ENCODE measurements at regions not wholly inside any gene's neighbourhood (a gene's known extent, or its start where the extent isn't known, plus 50 kb on each side); places are given as distances from the start of the nearest gene placed in this dataset.
A peak's percentile ranks its signal among the peaks of the same experiment; 100 is the strongest.

- no peak for DNase-seq
These were observed 145.9 kb downstream of the CDC5L start for GRCh38 chr6:44533421-44533820.

- no peak for DNase-seq
These were observed 146.8 kb downstream of the CDC5L start for GRCh38 chr6:44534291-44534690.

GRCh38 chr6:44535446-44535845 lies 147.9 kb downstream of the CDC5L start:
- no peak for DNase-seq

GRCh38 chr6:44535967-44536366 lies 148.5 kb downstream of the CDC5L start:
- no peak for DNase-seq

GRCh38 chr6:44537306-44538049 lies 150.0 kb downstream of the CDC5L start:
- DNase-seq = no peak

GRCh38 chr6:44538131-44538806 lies 150.8 kb downstream of the CDC5L start:
- no peak for DNase-seq

- DNase-seq = no peak
These were observed 151.3 kb downstream of the CDC5L start for GRCh38 chr6:44538807-44539201.

GRCh38 chr6:44539701-44540355 lies 152.3 kb downstream of the CDC5L start:
- DNase-seq = no peak

GRCh38 chr6:44540881-44541280 lies 153.4 kb downstream of the CDC5L start:
- no peak for DNase-seq

- no peak for DNase-seq
These were observed 155.1 kb downstream of the CDC5L start for GRCh38 chr6:44542401-44543116.

- DNase-seq = no peak
These were observed 156.2 kb downstream of the CDC5L start for GRCh38 chr6:44543664-44544063.

GRCh38 chr6:44545224-44545623 lies 157.7 kb downstream of the CDC5L start:
- DNase-seq = no peak

GRCh38 chr6:44548319-44548718 lies 160.8 kb downstream of the CDC5L start:
- DNase-seq = no peak

- no peak for DNase-seq
These were observed 162.0 kb downstream of the CDC5L start for GRCh38 chr6:44549516-44549915.

- no peak for DNase-seq
These were observed 166.7 kb downstream of the CDC5L start for GRCh38 chr6:44554194-44554593.

- DNase-seq = no peak
These were observed 167.4 kb downstream of the CDC5L start for GRCh38 chr6:44554861-44555260.

- DNase-seq = peak; percentile 46
These were observed 168.5 kb downstream of the CDC5L start for GRCh38 chr6:44556046-44556445.

- DNase-seq = no peak
These were observed 170.7 kb downstream of the CDC5L start for GRCh38 chr6:44558024-44558831.

- DNase-seq = no peak
These were observed 171.3 kb downstream of the CDC5L start for GRCh38 chr6:44558832-44559251.

- no peak for DNase-seq
These were observed 172.2 kb downstream of the CDC5L start for GRCh38 chr6:44559486-44560270.

- DNase-seq = no peak
These were observed 173.1 kb downstream of the CDC5L start for GRCh38 chr6:44560458-44561059.
